ENCODE measurements at regions not wholly inside any gene's neighbourhood (a gene's known extent, or its start where the extent isn't known, plus 50 kb on each side); places are given as distances from the start of the nearest gene placed in this dataset.

DNA sequence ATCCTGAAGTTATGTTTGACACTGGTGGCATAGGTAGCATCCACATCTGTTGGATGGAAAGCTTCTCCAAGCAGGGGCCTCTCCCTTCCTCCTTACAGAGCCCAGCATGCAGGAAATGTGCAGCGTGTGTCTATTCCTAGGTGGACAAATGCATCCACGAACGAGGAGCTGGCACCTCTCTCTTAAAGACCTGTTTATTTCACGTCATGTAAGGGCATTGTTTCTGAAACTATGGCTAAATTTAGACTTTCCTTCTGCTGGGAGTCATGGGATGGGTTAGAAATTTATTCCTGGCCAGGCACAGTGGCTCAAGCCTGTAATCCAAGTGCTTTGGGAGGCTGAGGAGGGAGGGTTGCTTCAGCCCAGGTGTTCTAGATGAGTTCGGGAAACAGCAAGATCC is 208.4 kb upstream of the SVIL start:
- TF ChIP-seq CTCF (CRISPR knock-in tag; IDR thresholded peaks at IDR 0.05) (no peak), ZNF33B (CRISPR knock-in tag; IDR thresholded peaks at IDR 0.05) (no peak)
